NCI-H524 (cell line): ENCODE measurements at regions not wholly inside any gene's neighbourhood (a gene's known extent, or its start where the extent isn't known, plus 50 kb on each side); places are given as distances from the start of the nearest gene placed in this dataset.

Source experiments
- DNase-seq, 2 experiments: peaks; one replicate each; lab custom pipeline; 2025; lab: John Stamatoyannopoulos, UW

GRCh38 chr5:18720002-18720401 lies 1085.7 kb downstream of the TAF11L14 start:
- no peak for DNase-seq

GRCh38 chr5:18732556-18733479 lies 1098.6 kb downstream of the TAF11L14 start:
- no peak for DNase-seq

- no peak for DNase-seq
These were observed 1101.8 kb downstream of the TAF11L14 start for GRCh38 chr5:18736051-18736398.

- peak in 1 of 2 experiments; percentile 31 for DNase-seq
These were observed 1102.5 kb downstream of the TAF11L14 start for GRCh38 chr5:18736736-18737135.

- no peak for DNase-seq
These were observed 1106.0 kb downstream of the TAF11L14 start for GRCh38 chr5:18740301-18740700.

- no peak for DNase-seq
These were observed 1108.6 kb downstream of the TAF11L14 start for GRCh38 chr5:18742830-18743229.

- DNase-seq = no peak
These were observed 1110.2 kb downstream of the TAF11L14 start for GRCh38 chr5:18744441-18744840.

- no peak for DNase-seq
These were observed 1111.1 kb downstream of the TAF11L14 start for GRCh38 chr5:18745042-18745987.

- no peak for DNase-seq
These were observed 1111.8 kb downstream of the TAF11L14 start for GRCh38 chr5:18745988-18746615.

GRCh38 chr5:18749763-18750162 lies 1115.5 kb downstream of the TAF11L14 start:
- DNase-seq = no peak

- no peak for DNase-seq
These were observed 1118.1 kb downstream of the TAF11L14 start for GRCh38 chr5:18752317-18752716.

- no peak for DNase-seq
These were observed 1119.9 kb downstream of the TAF11L14 start for GRCh38 chr5:18754201-18754600.

- no peak for DNase-seq
These were observed 1127.5 kb downstream of the TAF11L14 start for GRCh38 chr5:18761801-18762200.

- DNase-seq = no peak
These were observed 1129.9 kb downstream of the TAF11L14 start for GRCh38 chr5:18764161-18764560.

- no peak for DNase-seq
These were observed 1131.0 kb downstream of the TAF11L14 start for GRCh38 chr5:18765304-18765703.

GRCh38 chr5:18771097-18771610 lies 1136.9 kb downstream of the TAF11L14 start:
- no peak for DNase-seq

- peak in 1 of 2 experiments; percentile 44 for DNase-seq
These were observed 1138.2 kb downstream of the TAF11L14 start for GRCh38 chr5:18772475-18772874.

GRCh38 chr5:18778225-18778624 lies 1144.0 kb downstream of the TAF11L14 start:
- DNase-seq = no peak

GRCh38 chr5:18789218-18789998 lies 1155.1 kb downstream of the TAF11L14 start:
- DNase-seq = no peak

GRCh38 chr5:18792145-18792544 lies 1157.9 kb downstream of the TAF11L14 start:
- DNase-seq = no peak

- no peak for DNase-seq
These were observed 1163.0 kb downstream of the TAF11L14 start for GRCh38 chr5:18797222-18797621.
